ENCODE measurements at regions not wholly inside any gene's neighbourhood (a gene's known extent, or its start where the extent isn't known, plus 50 kb on each side); places are given as distances from the start of the nearest gene placed in this dataset.

- Histone ChIP-seq H4K20me1 (ENCODE audit: control insufficient read depth, extremely low read depth, insufficient read depth, low read length) (no peaks in the 10 kb centered on the region), H3K4me2 (ENCODE audit: control insufficient read depth, extremely low read depth, insufficient read depth, low read depth, low read length) (no peak overlapping the region), H3K27me3 (ENCODE audit: control insufficient read depth, extremely low read depth, insufficient read depth, low read length) (no peaks in the 10 kb centered on the region), H3K79me2 (ENCODE audit: control insufficient read depth, insufficient read depth, low read length) (no peaks in the 10 kb centered on the region), H3K9me1 (ENCODE audit: control insufficient read depth, extremely low read depth, insufficient read depth, low read length) (no peaks in the 10 kb centered on the region), H3K9me3 (ENCODE audit: control insufficient read depth, low read depth, low read length) (no peaks in the 10 kb centered on the region), H3K27ac (ENCODE audit: control insufficient read depth, insufficient read depth, low read length) (no peak overlapping the region), H3K36me3 (ENCODE audit: control insufficient read depth in 2 of 2, extremely low read depth in 1 of 2, insufficient read depth in 2 of 2, low read length in 2 of 2) (no peaks in the 10 kb centered on the region), H2AFZ (ENCODE audit: control insufficient read depth, low read length) (no peak overlapping the region), H3K9ac (ENCODE audit: control insufficient read depth, extremely low read depth, insufficient read depth, low read length) (no peak overlapping the region), H3K4me3 (ENCODE audit: control insufficient read depth in 2 of 3, extremely low read depth in 1 of 3, insufficient read depth in 2 of 3, low read depth in 1 of 3, low read length in 3 of 3) (no peak overlapping the region), H3K4me1 (ENCODE audit: control insufficient read depth, extremely low read depth, insufficient read depth, low read length) (no peaks in the 10 kb centered on the region)
- DNase-seq (ENCODE audit: low read depth, low spot score) (no peak), FAIRE-seq (no peak)
- TF ChIP-seq EZH2 (IDR thresholded peaks at IDR 0.05; ENCODE audit: low read length) (no peak), CTCF (optimal IDR thresholded peaks at IDR 0.05 in 1 of 3, IDR thresholded peaks at IDR 0.05 in 1 of 3, conservative IDR thresholded peaks at IDR 0.05 in 1 of 3; ENCODE audit: extremely low read depth in 1 of 3, insufficient read depth in 2 of 3, low read length in 3 of 3) (no peak)
- dilution Hi-C loops (cut with MboI; ENCODE audit: extremely low pct_ligation_motif_present, low sequenced_read_pairs) = no loop called here
Observed at GRCh38 chr4:138644322-138644721, 371.3 kb upstream of the NOCT start.

- Histone ChIP-seq H3K9me3 (ENCODE audit: control insufficient read depth, low read depth, low read length) (no peaks in the 10 kb centered on the region), H3K79me2 (ENCODE audit: control insufficient read depth, insufficient read depth, low read length) (no peaks in the 10 kb centered on the region), H3K36me3 (ENCODE audit: control insufficient read depth in 2 of 2, extremely low read depth in 1 of 2, insufficient read depth in 2 of 2, low read length in 2 of 2) (no peaks in the 10 kb centered on the region), H2AFZ (ENCODE audit: control insufficient read depth, low read length) (no peak overlapping the region), H3K4me3 (ENCODE audit: control insufficient read depth in 2 of 3, extremely low read depth in 1 of 3, insufficient read depth in 2 of 3, low read depth in 1 of 3, low read length in 3 of 3) (no peak overlapping the region), H3K4me1 (ENCODE audit: control insufficient read depth, extremely low read depth, insufficient read depth, low read length) (peaks cover 3% of the 10 kb centered on the region), H3K9ac (ENCODE audit: control insufficient read depth, extremely low read depth, insufficient read depth, low read length) (no peak overlapping the region), H3K27me3 (ENCODE audit: control insufficient read depth, extremely low read depth, insufficient read depth, low read length) (no peaks in the 10 kb centered on the region), H3K9me1 (ENCODE audit: control insufficient read depth, extremely low read depth, insufficient read depth, low read length) (no peaks in the 10 kb centered on the region), H4K20me1 (ENCODE audit: control insufficient read depth, extremely low read depth, insufficient read depth, low read length) (no peaks in the 10 kb centered on the region), H3K27ac (ENCODE audit: control insufficient read depth, insufficient read depth, low read length) (no peak overlapping the region), H3K4me2 (ENCODE audit: control insufficient read depth, extremely low read depth, insufficient read depth, low read depth, low read length) (no peak overlapping the region)
- DNase-seq (ENCODE audit: low read depth, low spot score) (no peak), FAIRE-seq (no peak)
- TF ChIP-seq CTCF (optimal IDR thresholded peaks at IDR 0.05 in 1 of 3, IDR thresholded peaks at IDR 0.05 in 1 of 3, conservative IDR thresholded peaks at IDR 0.05 in 1 of 3; ENCODE audit: extremely low read depth in 1 of 3, insufficient read depth in 2 of 3, low read length in 3 of 3) (no peak), EZH2 (IDR thresholded peaks at IDR 0.05; ENCODE audit: low read length) (no peak)
- dilution Hi-C loops (cut with MboI; ENCODE audit: extremely low pct_ligation_motif_present, low sequenced_read_pairs) = no loop called here
Observed at GRCh38 chr4:138643827-138644226, 371.8 kb upstream of the NOCT start.
